Fibroblast of skin of left quadriceps (primary cell): ENCODE measurements at regions not wholly inside any gene's neighbourhood (a gene's known extent, or its start where the extent isn't known, plus 50 kb on each side); places are given as distances from the start of the nearest gene placed in this dataset.

ENCODE experiments used
- DNase-seq, 2 experiments: peaks; one replicate each; pipeline ENCODE4 v3.0.0-alpha.2; 2013; ENCODE audit warnings: low read depth in 2 of 2

DNA sequence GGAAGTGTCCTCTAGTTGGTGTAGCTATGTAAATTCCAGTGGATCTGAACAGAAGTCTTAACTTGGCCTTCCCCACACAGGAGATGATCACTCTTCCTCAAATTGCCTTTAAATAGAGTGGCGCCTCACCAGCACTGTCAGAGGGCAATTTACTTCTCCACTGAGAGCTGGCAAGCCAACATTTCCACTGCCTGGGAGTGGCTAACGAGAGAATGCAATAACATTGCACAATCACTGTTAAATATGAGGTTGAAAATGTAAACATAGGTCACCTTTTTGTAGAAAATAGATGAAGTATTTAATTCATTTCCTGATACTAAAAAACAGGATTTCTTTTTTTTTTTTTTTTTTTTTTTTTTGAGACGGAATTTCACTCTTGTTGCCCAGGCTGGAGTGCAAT is 55.4 kb upstream of the UBL3 start:
- no peak for DNase-seq

DNA sequence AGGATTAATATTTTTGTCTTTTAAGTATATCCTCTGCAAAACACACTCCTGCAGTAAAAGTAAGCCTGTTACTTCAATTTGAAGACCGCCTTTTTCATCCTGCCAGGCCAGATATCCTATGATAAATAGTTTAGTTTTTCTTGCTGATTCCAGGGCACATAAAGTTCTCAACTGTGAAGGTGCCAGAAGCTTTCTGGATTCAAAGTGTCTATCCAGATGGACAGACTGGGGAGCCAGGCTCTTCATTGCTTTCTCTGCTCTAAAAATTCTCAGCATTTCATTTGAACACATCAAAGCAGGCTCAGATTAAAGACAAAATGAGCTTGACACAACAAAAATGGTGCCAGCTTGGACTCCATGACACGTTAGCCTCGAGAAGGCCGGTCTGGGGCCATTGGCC is 53.6 kb upstream of the UBL3 start:
- no peak for DNase-seq

DNA sequence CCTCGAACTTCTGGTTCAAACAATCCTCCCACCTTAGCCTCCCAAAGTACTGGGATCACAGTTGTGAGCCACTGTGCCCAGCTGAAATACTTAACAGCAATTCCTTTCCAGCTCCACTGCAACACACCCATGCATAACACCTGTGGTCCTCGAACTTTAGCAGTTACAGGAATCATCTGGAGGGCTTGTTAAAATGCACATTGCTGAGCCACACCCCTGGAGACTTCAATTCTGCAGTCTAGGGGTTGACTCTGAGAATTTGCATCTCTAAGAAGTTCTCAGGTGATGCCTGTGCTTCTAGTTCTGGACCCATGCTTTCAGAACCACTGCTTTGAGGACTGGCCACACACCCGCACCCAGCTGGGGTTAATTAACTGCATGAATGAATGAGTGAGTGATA is 53.1 kb upstream of the UBL3 start:
- no peak for DNase-seq

DNA sequence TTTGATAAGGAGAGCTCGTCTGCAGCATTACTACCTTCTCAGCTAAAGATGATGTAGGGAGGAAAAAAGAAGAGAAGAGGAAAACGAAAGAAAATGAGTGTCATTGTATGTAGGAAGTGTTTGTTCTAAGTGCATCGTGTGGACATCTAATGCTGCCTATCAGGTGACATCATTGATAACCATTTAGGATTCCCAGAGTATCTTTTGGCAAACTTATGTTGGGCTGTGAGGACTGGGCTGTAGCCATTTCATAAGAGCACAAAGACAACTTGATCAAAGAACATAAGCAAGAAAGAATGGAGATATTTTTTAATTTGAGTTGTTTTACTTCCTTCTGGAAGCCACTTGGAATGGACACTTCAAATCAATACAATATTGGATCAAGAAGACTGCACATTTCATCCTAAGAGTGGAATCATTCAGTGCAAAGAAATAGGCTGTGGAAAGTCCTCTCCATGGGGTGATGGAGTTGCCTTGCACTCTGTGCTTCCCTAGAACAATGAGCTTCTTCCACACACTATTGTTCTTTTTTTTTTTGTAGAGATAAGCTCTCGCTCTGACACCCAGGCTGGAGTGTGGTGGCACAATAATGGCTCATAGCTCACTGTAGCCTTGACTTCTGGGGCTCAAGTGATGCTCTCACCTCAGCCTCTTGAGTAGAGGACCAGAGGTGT is 52.4 kb upstream of the UBL3 start:
- DNase-seq, result no peak

DNA sequence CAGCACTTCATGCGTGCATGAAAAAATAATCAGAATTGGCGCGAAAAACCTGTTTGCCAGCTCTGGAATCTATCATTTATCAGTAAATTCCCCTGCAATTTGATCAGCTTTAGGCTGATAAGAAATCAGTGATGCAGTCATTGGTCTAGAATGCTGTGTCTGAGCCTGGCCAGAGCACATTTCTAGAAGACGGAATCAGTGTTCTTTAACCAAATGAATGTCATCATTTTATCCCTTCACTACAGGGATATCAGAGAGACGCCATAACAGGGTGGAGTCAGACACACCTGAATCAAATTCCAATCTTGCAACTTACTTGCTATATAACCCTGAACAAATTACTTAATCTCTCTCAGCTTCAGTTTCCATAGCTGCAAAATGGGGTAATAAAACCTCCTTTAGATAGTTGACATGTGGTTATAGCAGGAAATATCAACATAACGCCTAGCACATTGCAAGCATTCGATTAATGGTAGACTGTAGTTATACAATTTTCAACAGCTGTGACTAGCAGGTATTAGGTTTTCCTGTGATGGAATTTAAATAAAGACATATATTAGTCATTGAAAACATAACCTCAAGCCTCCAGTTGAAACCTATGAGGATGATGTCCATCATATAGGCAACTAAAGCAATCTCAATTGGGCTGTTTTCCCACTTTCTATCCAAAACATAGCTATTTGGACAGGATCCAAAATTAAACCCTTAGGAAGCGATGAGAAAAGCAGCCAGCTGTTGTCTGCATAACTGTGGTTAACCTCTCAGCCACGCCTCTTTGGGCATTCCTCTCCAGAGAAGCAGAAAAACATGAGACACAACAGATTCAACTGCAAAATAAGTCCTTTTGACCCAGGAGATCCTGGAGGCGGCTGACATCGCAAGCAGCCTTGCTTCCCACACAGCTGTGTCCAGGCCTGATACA is 51.6 kb upstream of the UBL3 start:
- DNase-seq, result peak; percentile 95
